ENCODE measurements at regions not wholly inside any gene's neighbourhood (a gene's known extent, or its start where the extent isn't known, plus 50 kb on each side); places are given as distances from the start of the nearest gene placed in this dataset.

DNA sequence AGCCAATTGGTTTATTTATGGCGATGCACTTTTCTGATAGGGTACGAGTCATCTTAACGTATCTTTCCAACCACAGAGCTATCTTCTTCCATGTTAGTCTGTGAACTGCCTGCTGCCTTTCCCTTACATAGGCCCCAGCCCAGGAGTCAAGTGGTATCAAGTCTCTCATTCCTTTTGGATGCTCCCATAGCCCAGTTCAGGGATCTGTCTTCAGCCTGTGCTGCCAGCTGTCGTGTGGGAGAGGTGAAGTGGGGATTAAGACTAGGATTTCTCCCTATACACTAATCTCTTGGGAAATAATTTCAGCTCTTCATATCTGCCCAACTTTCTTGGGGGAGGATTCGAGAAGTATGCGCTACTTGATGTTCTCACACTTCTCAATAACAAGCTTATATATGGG lies 475.7 kb downstream of the EBF1 start:
- BruUV-seq (replicated peaks), result no TSS peak
- H2AFZ ChIP-seq (ENCODE audit: low read length), result no peak overlapping the region
- no peaks in the 10 kb centered on the region for H4K20me1 ChIP-seq (ENCODE audit: insufficient read depth, low read length)
- H3K9me3 ChIP-seq (ENCODE audit: low read length), result no peaks in the 10 kb centered on the region
- H3K36me3 ChIP-seq (ENCODE audit: insufficient read depth, low read length), result no peaks in the 10 kb centered on the region; the same call in 1 of the 2 replicates
- H3K9me2 ChIP-seq (ENCODE audit: insufficient read depth, low read length), result no peaks in the 10 kb centered on the region
- H3K27ac ChIP-seq (ENCODE audit: low read depth, low read length, poor library complexity, severe bottlenecking), result no peak overlapping the region
- CTCF ChIA-PET (ENCODE audit: unreplicated experiment), result no interaction called here
- H3K4me1 ChIP-seq (ENCODE audit: insufficient read depth, low read length, poor library complexity, severe bottlenecking), result no peaks in the 10 kb centered on the region
- no peak overlapping the region for H3K4me2 ChIP-seq (ENCODE audit: low read length)
- H3K79me2 ChIP-seq (ENCODE audit: insufficient read depth, low read depth, low read length), result no peaks in the 10 kb centered on the region
- POLR2A ChIA-PET, result interaction anchor here (0.8 to 1.0 kb wide), 4 partner anchors 13 to 145 kb away, joined by 3 to 4 read pairs (median 3); no protein-coding TSS in a partner anchor
- TF ChIP-seq EZH2phosphoT487 (IDR thresholded peaks at IDR 0.05; ENCODE audit: borderline replicate concordance, low read depth, low read length) (no peak), CTCF (conservative IDR thresholded peaks at IDR 0.05; ENCODE audit: low read length) (no peak)
- intact Hi-C loops (cut with micrococcal nuclease; ENCODE audit: unreplicated experiment), result no loop called here
- no peak for DNase-seq (ENCODE audit: low spot score)
- H3K4me3 ChIP-seq (ENCODE audit: low read depth, low read length, poor library complexity, severe bottlenecking), result no peak overlapping the region

DNA sequence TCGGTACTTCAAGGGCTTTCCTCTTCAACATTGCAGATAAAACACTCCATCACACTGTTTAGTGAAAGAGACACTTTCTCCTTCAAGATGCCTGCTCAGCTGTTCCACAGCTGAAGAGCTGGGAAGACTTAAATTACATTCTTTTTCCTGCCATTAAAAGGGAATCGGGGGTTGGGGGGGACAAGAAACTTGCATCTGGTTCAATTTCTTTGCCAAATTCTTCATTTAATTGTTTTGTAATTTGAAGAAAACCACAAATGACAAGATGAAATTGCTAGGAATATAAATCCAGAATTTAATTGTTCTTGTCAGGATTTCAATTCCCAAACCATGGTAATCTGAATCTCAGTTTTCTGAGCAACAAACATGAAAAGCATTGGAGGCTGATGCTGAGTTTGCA lies 478.3 kb downstream of the EBF1 start:
- DNase-seq (ENCODE audit: low spot score), result no peak
- H3K9me2 ChIP-seq (ENCODE audit: insufficient read depth, low read length), result no peaks in the 10 kb centered on the region
- intact Hi-C loops (cut with micrococcal nuclease; ENCODE audit: unreplicated experiment), result no loop called here
- H3K4me2 ChIP-seq (ENCODE audit: low read length), result no peak overlapping the region
- no peak overlapping the region for H3K4me3 ChIP-seq (ENCODE audit: low read depth, low read length, poor library complexity, severe bottlenecking)
- ChIA-PET POLR2A (interaction anchor here (0.6 kb wide), 1 partner anchor 287 kb away, joined by 5 read pairs; no protein-coding TSS in a partner anchor), CTCF (ENCODE audit: unreplicated experiment) (no interaction called here)
- TF ChIP-seq EZH2phosphoT487 (IDR thresholded peaks at IDR 0.05; ENCODE audit: borderline replicate concordance, low read depth, low read length), result no peak
- H4K20me1 ChIP-seq (ENCODE audit: insufficient read depth, low read length), result no peaks in the 10 kb centered on the region
- no peaks in the 10 kb centered on the region for H3K36me3 ChIP-seq (ENCODE audit: insufficient read depth, low read length)
- H3K9me3 ChIP-seq (ENCODE audit: low read length), result no peaks in the 10 kb centered on the region
- no peaks in the 10 kb centered on the region for H3K79me2 ChIP-seq (ENCODE audit: insufficient read depth, low read depth, low read length)
- H3K4me1 ChIP-seq (ENCODE audit: insufficient read depth, low read length, poor library complexity, severe bottlenecking), result no peaks in the 10 kb centered on the region
- no peak overlapping the region for H3K27ac ChIP-seq (ENCODE audit: low read depth, low read length, poor library complexity, severe bottlenecking)
- BruUV-seq (replicated peaks), result no TSS peak
- no peak overlapping the region for H2AFZ ChIP-seq (ENCODE audit: low read length)

DNA sequence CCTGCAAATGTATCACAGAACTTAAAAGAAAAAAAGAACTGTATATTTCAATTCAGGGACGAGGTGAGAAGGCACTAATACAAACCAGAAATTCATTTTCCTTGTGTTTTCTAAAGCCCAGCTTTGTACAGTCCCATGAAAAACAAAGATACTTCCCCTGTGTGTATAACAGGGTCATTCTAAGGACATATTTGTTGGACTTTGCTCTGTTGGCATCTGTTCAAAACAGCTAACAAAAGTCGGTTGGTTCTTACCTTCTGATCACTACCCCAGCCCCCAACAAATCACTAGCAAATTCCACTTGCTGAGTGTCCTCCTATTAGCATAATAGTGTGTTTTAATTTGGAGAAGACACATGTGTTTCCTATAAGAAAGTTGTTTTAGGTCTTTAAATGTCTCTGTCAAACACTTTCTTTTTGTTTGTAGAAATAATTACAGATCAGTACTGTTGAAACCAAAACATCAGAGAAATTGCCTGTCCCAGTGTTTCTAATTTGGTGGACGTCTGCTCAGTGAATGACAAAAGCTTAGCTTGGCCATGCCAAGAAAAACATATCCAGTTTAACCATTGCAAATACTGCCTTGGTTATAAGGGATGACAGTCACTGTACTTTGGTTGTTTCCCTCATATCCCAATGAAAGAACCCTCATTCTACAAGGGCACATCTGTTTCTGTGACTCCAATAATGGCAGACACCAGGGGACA lies 480.5 kb downstream of the EBF1 start:
- POLR2A ChIA-PET, result interaction anchor here (0.6 to 1.5 kb wide), 4 partner anchors 10 to 240 kb away, joined by 3 to 4 read pairs (median 3); no protein-coding TSS in a partner anchor
- H3K79me2 ChIP-seq (ENCODE audit: insufficient read depth, low read depth, low read length), result no peaks in the 10 kb centered on the region
- intact Hi-C loops (cut with micrococcal nuclease; ENCODE audit: unreplicated experiment), result no loop called here

More for the DNA sequence above, 480.5 kb downstream of the EBF1 start:
- no peak overlapping the region for H3K4me2 ChIP-seq (ENCODE audit: low read length)
- H3K9me3 ChIP-seq (ENCODE audit: low read length), result no peaks in the 10 kb centered on the region
- no peak for DNase-seq (ENCODE audit: low spot score)
- no peaks in the 10 kb centered on the region for H3K9me2 ChIP-seq (ENCODE audit: insufficient read depth, low read length)
- H3K36me3 ChIP-seq (ENCODE audit: insufficient read depth, low read length), result no peaks in the 10 kb centered on the region
- no peaks in the 10 kb centered on the region for H3K4me1 ChIP-seq (ENCODE audit: insufficient read depth, low read length, poor library complexity, severe bottlenecking)
- no peak overlapping the region for H3K27ac ChIP-seq (ENCODE audit: low read depth, low read length, poor library complexity, severe bottlenecking)
- no TSS peak for BruUV-seq (replicated peaks)
- TF ChIP-seq EZH2phosphoT487 (IDR thresholded peaks at IDR 0.05; ENCODE audit: borderline replicate concordance, low read depth, low read length), result no peak
- no peak for TF ChIP-seq CTCF (conservative IDR thresholded peaks at IDR 0.05; ENCODE audit: low read length)
- CTCF ChIA-PET (ENCODE audit: unreplicated experiment), result no interaction called here
- no peak overlapping the region for H3K4me3 ChIP-seq (ENCODE audit: low read depth, low read length, poor library complexity, severe bottlenecking)
- no peaks in the 10 kb centered on the region for H4K20me1 ChIP-seq (ENCODE audit: insufficient read depth, low read length)
- H2AFZ ChIP-seq (ENCODE audit: low read length), result peak overlapping the region; percentile 30; the same call in 1 of the 2 replicates
